H9 (cell line): ENCODE measurements at regions not wholly inside any gene's neighbourhood (a gene's known extent, or its start where the extent isn't known, plus 50 kb on each side); places are given as distances from the start of the nearest gene placed in this dataset.

Experiments
- DNase-seq: peaks from one replicate; pipeline ENCODE4 v3.0.0-alpha.2; 2017
- H2AFZ ChIP-seq: one replicate; pipeline ENCODE4 v1.6.1; 2013; ENCODE audit warnings: mild to moderate bottlenecking, low read length, control low read depth, moderate library complexity
- H2AK5ac ChIP-seq: 2 replicates; pipeline ENCODE4 v1.6.1; 2013; ENCODE audit warnings: low read length, control low read depth, mixed read lengths; ENCODE audit not compliant: insufficient read length
- H2BK120ac ChIP-seq: one replicate; pipeline ENCODE4 v1.6.1; 2013; ENCODE audit warnings: low read depth, mild to moderate bottlenecking, low read length, control low read depth, inconsistent platforms; ENCODE audit not compliant: poor library complexity, severe bottlenecking
- H2BK12ac ChIP-seq: 2 replicates; pipeline ENCODE4 v1.6.1; 2013; ENCODE audit warnings: low read length, control low read depth, mixed read lengths, low read depth; ENCODE audit not compliant: insufficient read length
- H2BK15ac ChIP-seq: 2 replicates; pipeline ENCODE4 v1.6.1; 2013; ENCODE audit warnings: low read depth, low read length, control low read depth
- H2BK20ac ChIP-seq: one replicate; pipeline ENCODE4 v1.6.1; 2013; ENCODE audit warnings: low read depth, mild to moderate bottlenecking, low read length, control low read depth, inconsistent platforms; ENCODE audit not compliant: poor library complexity, severe bottlenecking
- H2BK5ac ChIP-seq: 2 replicates; pipeline ENCODE4 v1.6.1; 2013; ENCODE audit warnings: low read length, control low read depth, mixed read lengths; ENCODE audit not compliant: insufficient read length
- H3K14ac ChIP-seq: 2 replicates; pipeline ENCODE4 v1.6.1; 2013; ENCODE audit warnings: low read length, control low read depth; ENCODE audit not compliant: insufficient read depth
- H3K18ac ChIP-seq: 2 replicates; pipeline ENCODE4 v1.6.1; 2013; ENCODE audit warnings: low read depth, mild to moderate bottlenecking, mixed read lengths, low read length, control low read depth; ENCODE audit not compliant: insufficient read length
- H3K23ac ChIP-seq: 2 replicates; pipeline ENCODE4 v1.6.1; 2013; ENCODE audit warnings: low read length, control low read depth, mixed read lengths, low read depth; ENCODE audit not compliant: insufficient read length
- H3K23me2 ChIP-seq: 2 replicates; pipeline ENCODE4 v1.6.1; 2013; ENCODE audit warnings: low read depth, mild to moderate bottlenecking, mixed read lengths, low read length, control low read depth; ENCODE audit not compliant: insufficient read length, poor library complexity, severe bottlenecking
- H3K27ac ChIP-seq: 2 replicates; pipeline ENCODE4 v1.5.1; 2013; ENCODE audit warnings: low read length, control low read depth, mixed read lengths, low read depth; ENCODE audit not compliant: insufficient read length
- H3K27me3 ChIP-seq: 2 replicates; pipeline ENCODE4 v1.6.1; 2013; ENCODE audit warnings: low read length, control low read depth, inconsistent platforms; ENCODE audit not compliant: insufficient read depth
- H3K4ac ChIP-seq: 2 replicates; pipeline ENCODE4 v1.6.1; 2013; ENCODE audit warnings: low read depth, mild to moderate bottlenecking, control low read depth, inconsistent platforms, low read length, moderate library complexity
- H3K4me1 ChIP-seq: 2 replicates; pipeline ENCODE4 v1.6.1; 2013; ENCODE audit warnings: low read length, control low read depth, inconsistent platforms; ENCODE audit not compliant: insufficient read depth
- H3K4me2 ChIP-seq: 2 replicates; pipeline ENCODE4 v1.6.1; 2013; ENCODE audit warnings: low read length, control low read depth, mixed read lengths; ENCODE audit not compliant: insufficient read length, insufficient read depth
- H3K56ac ChIP-seq: 2 replicates; pipeline ENCODE4 v1.6.1; 2013; ENCODE audit warnings: low read depth, mild to moderate bottlenecking, mixed read lengths, low read length, control low read depth; ENCODE audit not compliant: insufficient read length
- H3K79me1 ChIP-seq: 2 replicates; pipeline ENCODE4 v1.6.1; 2013; ENCODE audit warnings: low read depth, mild to moderate bottlenecking, moderate library complexity, low read length, control low read depth, inconsistent platforms; ENCODE audit not compliant: insufficient read depth, poor library complexity, severe bottlenecking
- H3K79me2 ChIP-seq: 2 replicates; pipeline ENCODE4 v1.6.1; 2013; ENCODE audit warnings: low read length, control low read depth, inconsistent platforms; ENCODE audit not compliant: insufficient read depth
- H3K9ac ChIP-seq: 2 replicates; pipeline ENCODE4 v1.6.1; 2013; ENCODE audit warnings: low read length, control low read depth, mixed read lengths; ENCODE audit not compliant: insufficient read length; ENCODE audit errors: extremely low read depth
- H3K9me3 ChIP-seq: one replicate; pipeline ENCODE4 v1.6.1; 2013; ENCODE audit warnings: low read depth, low read length, inconsistent platforms; ENCODE audit not compliant: control insufficient read depth
- H3T11ph ChIP-seq: one replicate; pipeline ENCODE4 v1.6.1; 2013; ENCODE audit warnings: mild to moderate bottlenecking, low read length, control low read depth, inconsistent platforms
- H4K20me1 ChIP-seq: one replicate; pipeline ENCODE4 v1.6.1; 2013; ENCODE audit not compliant: control insufficient read depth, insufficient read length, insufficient read depth
- H4K5ac ChIP-seq: 2 replicates; pipeline ENCODE4 v1.6.1; 2013; ENCODE audit warnings: low read depth, mild to moderate bottlenecking, mixed read lengths, low read length, control low read depth; ENCODE audit not compliant: insufficient read length
- H4K8ac ChIP-seq: replicated peaks from 2 replicates; pipeline ENCODE4 v1.6.1; 2013; ENCODE audit warnings: low read length, control low read depth, mixed read lengths, low read depth; ENCODE audit not compliant: insufficient read length
- H4K91ac ChIP-seq: 2 replicates; pipeline ENCODE4 v1.6.1; 2013; ENCODE audit warnings: low read depth, mild to moderate bottlenecking, moderate library complexity, mixed read lengths, low read length, control low read depth; ENCODE audit not compliant: insufficient read length
- H3K27ac Mint-ChIP-seq, 3 experiments: 2 replicates in 2 of 3; 3 replicates in 1 of 3; pipeline ENCODE4 v1.8.0; 2020 to 2021; ENCODE audit warnings: mixed read lengths in 3 of 3, mild to moderate bottlenecking in 1 of 3, moderate library complexity in 1 of 3
- H3K27me3 Mint-ChIP-seq: 2 replicates; pipeline ENCODE4 v1.8.0; 2021; ENCODE audit warnings: low read depth, mild to moderate bottlenecking, moderate library complexity, mixed read lengths
- H3K36me3 Mint-ChIP-seq, 3 experiments: 2 replicates in 2 of 3; 3 replicates in 1 of 3; pipeline ENCODE4 v1.8.0; 2020 to 2021; ENCODE audit warnings: low read depth in 3 of 3, mixed read lengths in 3 of 3; ENCODE audit not compliant: insufficient read depth in 1 of 3
- H3K4me1 Mint-ChIP-seq, 2 experiments: 2 replicates each; pipeline ENCODE4 v1.8.0; 2020; ENCODE audit warnings: mixed read lengths in 2 of 2
- H3K4me3 Mint-ChIP-seq, 2 experiments: 2 replicates in 1 of 2; 3 replicates in 1 of 2; pipeline ENCODE4 v1.8.0; 2020 to 2021; ENCODE audit warnings: mild to moderate bottlenecking in 2 of 2, mixed read lengths in 2 of 2, moderate library complexity in 1 of 2
- H3K9me3 Mint-ChIP-seq, 2 experiments: 2 replicates in 1 of 2; 3 replicates in 1 of 2; pipeline ENCODE4 v1.8.0; 2020; ENCODE audit warnings: mild to moderate bottlenecking in 2 of 2, mixed read lengths in 2 of 2, moderate library complexity in 1 of 2
- WGBS: extraction: QIAGEN DNeasy Blood & Tissue Kit; methylation state at CpG from one replicate; pipeline ENCODE4 v1.1.7; 2013; ENCODE audit warnings: missing lambda C conversion rate, low lambda C conversion rate, mixed read lengths; ENCODE audit not compliant: insufficient read length; ENCODE audit errors: extremely low coverage; 5-methylcytosine and 5-hydroxymethylcytosine counted together
- TF ChIP-seq, protein P1 (sequence below): fragments of 200-600 bp; sonication (generic); conservative IDR thresholded peaks from 3 replicates; pipeline ENCODE4 v1.8.0; 2021; ENCODE audit warnings: antibody characterized with exemption, mild to moderate bottlenecking

DNA sequence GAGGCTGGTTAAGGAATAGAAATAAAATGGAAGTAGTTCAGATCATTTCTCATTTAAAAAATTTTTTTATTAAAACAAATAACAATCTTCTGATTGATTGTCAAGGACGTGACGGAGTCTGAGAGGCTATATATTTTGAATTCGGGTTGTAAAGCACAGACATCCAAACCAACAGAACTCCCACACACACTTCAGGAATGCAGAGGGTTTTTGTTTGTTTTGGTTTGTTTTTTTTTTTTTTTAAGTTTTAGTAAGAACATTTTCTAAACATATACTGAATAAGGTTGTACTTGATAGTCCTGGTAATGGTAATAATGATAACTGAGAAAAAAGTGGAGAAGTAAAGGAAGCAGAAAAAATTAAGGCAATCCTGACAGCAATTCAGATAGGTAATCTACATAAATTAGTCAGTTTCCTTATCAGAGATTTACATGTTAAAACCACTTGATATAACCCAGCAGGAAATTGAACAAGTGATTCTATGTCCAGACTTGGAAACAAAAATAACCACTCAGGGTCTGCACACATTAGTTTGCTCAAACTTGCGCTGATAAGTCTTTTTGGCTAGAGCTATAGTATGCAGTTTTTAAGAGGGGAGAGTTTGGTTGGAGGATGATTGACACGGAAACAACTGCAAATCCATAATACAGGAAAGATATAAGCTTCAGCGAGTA is 51.5 kb upstream of the CTAGE1 start:
- Mint-ChIP-seq H3K4me3 (no peak overlapping the region), H3K27me3 (no peaks in the 10 kb centered on the region; the same call in 1 of the 2 replicates), H3K36me3 (peaks cover 0 to 4% (median 0%) of the 10 kb centered on the region in 3 experiments; a peak in 1 of 7 replicates), H3K9me3 (peaks cover 0 to 3% of the 10 kb centered on the region in 2 experiments; a peak in 3 of 5 replicates), H3K27ac (no peak overlapping the region), H3K4me1 (peaks cover 23 to 25% of the 10 kb centered on the region in 2 experiments)
- no peaks in the 10 kb centered on the region for H3K9me3 ChIP-seq
- no CpG with 5 or more reads among the region's 6 CpGs for WGBS
- no peaks in the 10 kb centered on the region for H4K20me1 ChIP-seq
- no peak overlapping the region for H4K8ac ChIP-seq
- no peak overlapping the region for H4K5ac ChIP-seq
- no peak overlapping the region for H3K14ac ChIP-seq
- no peak overlapping the region for H3K4ac ChIP-seq
- no peak overlapping the region for H2BK15ac ChIP-seq
- H3K4me2 ChIP-seq, result no peak overlapping the region
- H2AK5ac ChIP-seq, result no peak overlapping the region
- H2BK12ac ChIP-seq, result no peak overlapping the region
- no peak overlapping the region for H2AFZ ChIP-seq
- no peaks in the 10 kb centered on the region for H3K79me2 ChIP-seq
- no peaks in the 10 kb centered on the region; the same call in 1 of the 2 replicates for H3K4me1 ChIP-seq
- H3K23ac ChIP-seq, result no peak overlapping the region
- no peak overlapping the region for H3T11ph ChIP-seq
- no peaks in the 10 kb centered on the region for H3K27me3 ChIP-seq
- TF ChIP-seq, protein P1, sequence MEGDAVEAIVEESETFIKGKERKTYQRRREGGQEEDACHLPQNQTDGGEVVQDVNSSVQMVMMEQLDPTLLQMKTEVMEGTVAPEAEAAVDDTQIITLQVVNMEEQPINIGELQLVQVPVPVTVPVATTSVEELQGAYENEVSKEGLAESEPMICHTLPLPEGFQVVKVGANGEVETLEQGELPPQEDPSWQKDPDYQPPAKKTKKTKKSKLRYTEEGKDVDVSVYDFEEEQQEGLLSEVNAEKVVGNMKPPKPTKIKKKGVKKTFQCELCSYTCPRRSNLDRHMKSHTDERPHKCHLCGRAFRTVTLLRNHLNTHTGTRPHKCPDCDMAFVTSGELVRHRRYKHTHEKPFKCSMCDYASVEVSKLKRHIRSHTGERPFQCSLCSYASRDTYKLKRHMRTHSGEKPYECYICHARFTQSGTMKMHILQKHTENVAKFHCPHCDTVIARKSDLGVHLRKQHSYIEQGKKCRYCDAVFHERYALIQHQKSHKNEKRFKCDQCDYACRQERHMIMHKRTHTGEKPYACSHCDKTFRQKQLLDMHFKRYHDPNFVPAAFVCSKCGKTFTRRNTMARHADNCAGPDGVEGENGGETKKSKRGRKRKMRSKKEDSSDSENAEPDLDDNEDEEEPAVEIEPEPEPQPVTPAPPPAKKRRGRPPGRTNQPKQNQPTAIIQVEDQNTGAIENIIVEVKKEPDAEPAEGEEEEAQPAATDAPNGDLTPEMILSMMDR, result no peak
- H4K91ac ChIP-seq, result no peak overlapping the region
- H3K9ac ChIP-seq, result no peak overlapping the region
- H2BK20ac ChIP-seq, result no peak overlapping the region
- H2BK120ac ChIP-seq, result no peak overlapping the region
- H3K79me1 ChIP-seq, result no peaks in the 10 kb centered on the region
- DNase-seq, result no peak
- H3K56ac ChIP-seq, result no peak overlapping the region
- H3K18ac ChIP-seq, result no peak overlapping the region
- no peak overlapping the region for H3K27ac ChIP-seq
- H3K23me2 ChIP-seq, result no peaks in the 10 kb centered on the region
- H2BK5ac ChIP-seq, result no peak overlapping the region
